H1 (cell line): ENCODE measurements at regions not wholly inside any gene's neighbourhood (a gene's known extent, or its start where the extent isn't known, plus 50 kb on each side); places are given as distances from the start of the nearest gene placed in this dataset.

Experiments
- CTCF ChIA-PET: fragments of 300-600 bp; sonication (Branson Sonifier 250); formaldehyde crosslinking; loops from one replicate; lab custom pipeline; 2021; ENCODE audit not compliant: partially characterized antibody; lab: Charles Lee
- POLR2A ChIA-PET: fragments of 300-600 bp; sonication (Branson Sonifier 250); formaldehyde crosslinking; loops from one replicate; lab custom pipeline; 2021; ENCODE audit warnings: inconsistent platforms; ENCODE audit not compliant: partially characterized antibody; lab: Charles Lee
- DNase-seq, 2 experiments: peaks; one replicate each; pipeline versions ENCODE4 v3.0.0 to v3.0.0-alpha.2; 2010 to 2022; ENCODE audit warnings: low spot score in 2 of 2, low read depth in 1 of 2, mixed read lengths in 1 of 2
- FAIRE-seq: peaks from 2 replicates; lab custom pipeline; 2011; peaks lifted over from hg19 to GRCh38; lab: Jason Lieb, UNC
- H2AFZ ChIP-seq: 2 replicates; pipeline ENCODE4 v1.8.1; 2012; ENCODE audit warnings: low read length, inconsistent platforms
- H2AK5ac ChIP-seq: 2 replicates; pipeline ENCODE4 v1.6.1; 2013; ENCODE audit warnings: low read depth, low read length
- H2BK120ac ChIP-seq: replicated peaks from 2 replicates; pipeline ENCODE3; 2013; ENCODE audit warnings: low read depth, low read length, inconsistent platforms
- H2BK12ac ChIP-seq: 2 replicates; pipeline ENCODE4 v1.6.1; 2013; ENCODE audit warnings: low read depth, low read length
- H2BK15ac ChIP-seq: 2 replicates; pipeline ENCODE4 v1.6.1; 2013; ENCODE audit warnings: low read length
- H2BK20ac ChIP-seq: 2 replicates; pipeline ENCODE4 v1.6.1; 2013; ENCODE audit warnings: low read length
- H2BK5ac ChIP-seq: 2 replicates; pipeline ENCODE4 v1.6.1; 2013; ENCODE audit warnings: low read depth, low read length
- H3K14ac ChIP-seq: 2 replicates; pipeline ENCODE4 v1.6.1; 2013; ENCODE audit warnings: inconsistent platforms; ENCODE audit not compliant: insufficient read length
- H3K18ac ChIP-seq: 2 replicates; pipeline ENCODE4 v1.6.1; 2013; ENCODE audit warnings: low read length; ENCODE audit errors: extremely low read depth
- H3K23ac ChIP-seq: 2 replicates; pipeline ENCODE4 v1.6.1; 2013; ENCODE audit warnings: inconsistent platforms; ENCODE audit not compliant: insufficient read length
- H3K23me2 ChIP-seq: 2 replicates; pipeline ENCODE4 v1.6.1; 2013; ENCODE audit warnings: low read depth, low read length
- H3K27ac ChIP-seq: 2 replicates; pipeline ENCODE4 v1.6.1; 2011; ENCODE audit warnings: low read depth, low read length, inconsistent platforms
- H3K27me3 ChIP-seq, 4 experiments: replicated peaks in 1 of 4; 1 replicate in 1 of 4; 2 replicates in 3 of 4; pipeline versions ENCODE4 v1.6.1 to v1.8.1; 2011 to 2013; ENCODE audit warnings: low read length in 3 of 4, mild to moderate bottlenecking in 3 of 4, inconsistent platforms in 2 of 4, mixed read lengths in 2 of 4, moderate library complexity in 1 of 4; ENCODE audit not compliant: control insufficient read depth in 3 of 4, insufficient read depth in 3 of 4; ENCODE audit errors: extremely low read depth in 1 of 4
- H3K36me3 ChIP-seq, 4 experiments: 2 replicates each; pipeline versions ENCODE4 v1.6.1 to v1.8.1; 2011 to 2013; ENCODE audit warnings: mild to moderate bottlenecking in 4 of 4, low read length in 3 of 4, moderate library complexity in 2 of 4, control low read depth in 1 of 4, inconsistent platforms in 1 of 4; ENCODE audit not compliant: insufficient read depth in 4 of 4, control insufficient read depth in 2 of 4
- H3K4ac ChIP-seq: replicated peaks from 2 replicates; pipeline ENCODE3; 2013; ENCODE audit warnings: low read length, low read depth, mixed read lengths, inconsistent platforms; ENCODE audit not compliant: insufficient read length
- H3K4me1 ChIP-seq, 4 experiments: replicated peaks in 1 of 4; 1 replicate in 1 of 4; 2 replicates in 3 of 4; pipeline versions ENCODE4 v1.6.1 to v1.8.1; 2011 to 2013; ENCODE audit warnings: low read length in 3 of 4, inconsistent platforms in 2 of 4, mixed read lengths in 1 of 4; ENCODE audit not compliant: insufficient read depth in 4 of 4, control insufficient read depth in 3 of 4
- H3K4me2 ChIP-seq, 2 experiments: 2 replicates each; pipeline versions ENCODE4 v1.6.1 to v1.8.1; 2011 to 2013; ENCODE audit warnings: low read depth in 2 of 2, low read length in 2 of 2, control low read depth in 1 of 2, inconsistent platforms in 1 of 2, mild to moderate bottlenecking in 1 of 2; ENCODE audit not compliant: insufficient read depth in 1 of 2
- H3K4me3 ChIP-seq, 4 experiments: fragments of 200-600, 300-600 bp in 1 of 4; sonication (generic), shearing (Covaris generic), sonication (Bioruptor Twin) in 1 of 4; 2 replicates each; pipeline versions ENCODE4 v1.5.1 to v1.8.1; 2011 to 2016; ENCODE audit warnings: low read length in 4 of 4, low read depth in 3 of 4, control low read depth in 2 of 4, inconsistent platforms in 2 of 4, mild to moderate bottlenecking in 2 of 4, mixed read lengths in 1 of 4, moderate library complexity in 1 of 4; ENCODE audit not compliant: insufficient read depth in 2 of 4; ENCODE audit errors: extremely low read depth in 1 of 4
- H3K56ac ChIP-seq: replicated peaks from 2 replicates; pipeline ENCODE3; 2013; ENCODE audit warnings: low read depth, mild to moderate bottlenecking, mixed read lengths, low read length, inconsistent platforms; ENCODE audit not compliant: insufficient read length
- H3K79me1 ChIP-seq: 2 replicates; pipeline ENCODE4 v1.6.1; 2013; ENCODE audit warnings: low read depth, low read length, control low read depth
- H3K79me2 ChIP-seq, 2 experiments: 2 replicates each; pipeline versions ENCODE4 v1.6.1 to v1.8.1; 2012 to 2013; ENCODE audit warnings: low read length in 2 of 2, mild to moderate bottlenecking in 2 of 2, inconsistent platforms in 1 of 2; ENCODE audit not compliant: insufficient read depth in 2 of 2, control insufficient read depth in 1 of 2
- H3K9ac ChIP-seq, 4 experiments: replicated peaks in 1 of 4; 1 replicate in 1 of 4; 2 replicates in 3 of 4; pipeline versions ENCODE4 v1.6.1 to v1.8.1; 2011 to 2013; ENCODE audit warnings: low read depth in 3 of 4, low read length in 3 of 4, control low read depth in 2 of 4, mild to moderate bottlenecking in 2 of 4, moderate library complexity in 2 of 4, inconsistent platforms in 1 of 4; ENCODE audit errors: extremely low read depth in 1 of 4
- H3K9me3 ChIP-seq, 2 experiments: 2 replicates each; pipeline versions ENCODE4 v1.6.1 to v1.8.1; 2012 to 2013; ENCODE audit warnings: mild to moderate bottlenecking in 2 of 2, moderate library complexity in 2 of 2, control low read depth in 1 of 2, inconsistent platforms in 1 of 2, low read depth in 1 of 2, low read length in 1 of 2, mixed read lengths in 1 of 2; ENCODE audit not compliant: insufficient read depth in 2 of 2
- H4K20me1 ChIP-seq, 2 experiments: replicated peaks in 1 of 2; 2 replicates each; pipeline versions ENCODE3 to v1.8.1; 2011 to 2013; ENCODE audit warnings: inconsistent platforms in 2 of 2, low read length in 2 of 2, mild to moderate bottlenecking in 1 of 2; ENCODE audit not compliant: insufficient read depth in 2 of 2, control insufficient read depth in 1 of 2
- H4K5ac ChIP-seq: 2 replicates; pipeline ENCODE4 v1.6.1; 2013; ENCODE audit warnings: low read length, low read depth, mixed read lengths, inconsistent platforms; ENCODE audit not compliant: insufficient read length
- H4K8ac ChIP-seq: 2 replicates; pipeline ENCODE4 v1.8.0; 2013; ENCODE audit warnings: mild to moderate bottlenecking, moderate library complexity, low read length, inconsistent platforms; ENCODE audit not compliant: insufficient read depth; ENCODE audit errors: extremely low read depth
- H4K91ac ChIP-seq: replicated peaks from 2 replicates; pipeline ENCODE3; 2013; ENCODE audit warnings: low read length, mixed read lengths, inconsistent platforms; ENCODE audit not compliant: insufficient read length
- BACH1 ChIP-seq: IDR thresholded peaks from 2 replicates; pipeline ENCODE4 v1.6.1; 2012; ENCODE audit warnings: low read length, improper control_type of control experiment
- BCL11A ChIP-seq, 2 experiments: IDR thresholded peaks; one replicate each; pipeline ENCODE4 v1.6.1; 2011; ENCODE audit warnings: low read depth in 2 of 2, low read length in 2 of 2, mild to moderate bottlenecking in 2 of 2
- CBX5 ChIP-seq: fragments of 300-800, 300-1000 bp; sonication (generic); IDR thresholded peaks from 2 replicates; pipeline ENCODE4 v1.7.1; 2016; ENCODE audit warnings: antibody characterized with exemption, low read length, low read depth
- EZH2 ChIP-seq: fragments of 200-600 bp; sonication (generic); IDR thresholded peaks from 2 replicates; pipeline ENCODE4 v1.7.1; 2012; ENCODE audit warnings: low read depth, mild to moderate bottlenecking, moderate library complexity, low read length, inconsistent platforms; ENCODE audit not compliant: severe bottlenecking
- KDM4A ChIP-seq: IDR thresholded peaks from one replicate; pipeline ENCODE4 v1.7.1; 2012; ENCODE audit warnings: low read depth, mild to moderate bottlenecking, moderate library complexity, low read length, inconsistent platforms; ENCODE audit not compliant: severe bottlenecking
- RBBP5 ChIP-seq: IDR thresholded peaks from 2 replicates; pipeline ENCODE4 v1.7.1; 2012; ENCODE audit warnings: low read depth, mild to moderate bottlenecking, inconsistent platforms, low read length, moderate library complexity, borderline replicate concordance
- SIX5 ChIP-seq: IDR thresholded peaks from 2 replicates; pipeline ENCODE4 v1.6.1; 2011; ENCODE audit warnings: mild to moderate bottlenecking, low read depth, low read length
- SRF ChIP-seq: IDR thresholded peaks from 2 replicates; pipeline ENCODE4 v1.6.1; 2011; ENCODE audit warnings: mild to moderate bottlenecking, low read depth, low read length, moderate library complexity
- whole genome bisulfite sequencing, 2 experiments: shearing (Covaris generic) in 1 of 2; methylation state at CpG; one replicate each; pipeline versions ENCODE4 v1.1.6 to v1.1.7; 2013 to 2015; ENCODE audit warnings: low lambda C conversion rate in 2 of 2, mixed read lengths in 2 of 2, inconsistent platforms in 1 of 2, low coverage in 1 of 2, missing lambda C conversion rate in 1 of 2; ENCODE audit not compliant: insufficient replicate concordance in 2 of 2, insufficient coverage in 1 of 2, insufficient read length in 1 of 2; ENCODE audit errors: extremely low coverage in 1 of 2, missing lambda C conversion rate in 1 of 2; 5-methylcytosine and 5-hydroxymethylcytosine counted together

GRCh38 chr7:118312966-118313365 is 88.5 kb downstream of the ANKRD7 start:
- no peaks in the 10 kb centered on the region for H4K20me1 ChIP-seq
- no peak overlapping the region for H3K9ac ChIP-seq
- CTCF ChIA-PET, result no interaction called here
- H2BK12ac ChIP-seq, result no peak overlapping the region
- no peak overlapping the region for H4K91ac ChIP-seq
- POLR2A ChIA-PET, result no interaction called here
- H3K4me3 ChIP-seq, result no peak overlapping the region
- H4K5ac ChIP-seq, result no peak overlapping the region
- FAIRE-seq (no peak), DNase-seq (no peak)
- no peak overlapping the region for H2BK15ac ChIP-seq
- H3K27ac ChIP-seq, result no peak overlapping the region
- H3K27me3 ChIP-seq, result no peaks in the 10 kb centered on the region
- peaks cover 0 to 4% (median 1%) of the 10 kb centered on the region in 4 experiments; a peak in 2 of 7 replicates for H3K4me1 ChIP-seq
- 100% methylated on average over 1 of the region's 1 CpG; no CpG with 5 or more reads in 1 of the 2 experiments for WGBS, 2 experiments
- no peaks in the 10 kb centered on the region for H3K23me2 ChIP-seq
- no peak overlapping the region for H2AFZ ChIP-seq
- TF ChIP-seq KDM4A, result no peak
- no peak for TF ChIP-seq RBBP5
- no peak for TF ChIP-seq BACH1
- no peak for TF ChIP-seq EZH2
- no peak for TF ChIP-seq CBX5
- no peak for TF ChIP-seq BCL11A (IDR thresholded peaks at IDR 0.05; ENCODE audit: low read depth in 2 of 2, low read length in 2 of 2)
- no peak for TF ChIP-seq SIX5
- TF ChIP-seq SRF, result no peak
- no peaks in the 10 kb centered on the region for H3K79me2 ChIP-seq
- H3K18ac ChIP-seq, result no peak overlapping the region
- H3K56ac ChIP-seq, result no peak overlapping the region
- peaks cover 6 to 7% of the 10 kb centered on the region in 2 experiments; a peak in 3 of 4 replicates for H3K9me3 ChIP-seq
- no peak overlapping the region for H2BK20ac ChIP-seq
- no peak overlapping the region for H2AK5ac ChIP-seq
- no peak overlapping the region for H2BK120ac ChIP-seq
- no peak overlapping the region for H3K4ac ChIP-seq
- H3K4me2 ChIP-seq, result no peak overlapping the region
- no peaks in the 10 kb centered on the region for H3K79me1 ChIP-seq
- no peak overlapping the region for H2BK5ac ChIP-seq
- no peaks in the 10 kb centered on the region for H3K36me3 ChIP-seq
- no peak overlapping the region for H3K14ac ChIP-seq
- no peak overlapping the region for H3K23ac ChIP-seq
- H4K8ac ChIP-seq, result no peak overlapping the region
